Nucleus accumbens (tissue), 56 donors: ENCODE measurements at regions not wholly inside any gene's neighbourhood (a gene's known extent, or its start where the extent isn't known, plus 50 kb on each side); places are given as distances from the start of the nearest gene placed in this dataset.
"Not testable (repeated sequence)": the region's sequence is repeated elsewhere in the genome, so short reads cannot be mapped to it uniquely, and the experiment has no call there.

Experiments
- DNase-seq, 56 donors: peaks; one replicate each; lab custom pipeline; 2025; lab: John Stamatoyannopoulos, UW

GRCh38 chr3:22634433-22634832 is 568.7 kb upstream of the UBE2E2 start:
- no peak for DNase-seq

- no peak for DNase-seq
Observed at GRCh38 chr3:22659651-22660475, 543.3 kb upstream of the UBE2E2 start.

- DNase-seq = no peak
Observed at GRCh38 chr3:22660606-22661005, 542.5 kb upstream of the UBE2E2 start.

DNA sequence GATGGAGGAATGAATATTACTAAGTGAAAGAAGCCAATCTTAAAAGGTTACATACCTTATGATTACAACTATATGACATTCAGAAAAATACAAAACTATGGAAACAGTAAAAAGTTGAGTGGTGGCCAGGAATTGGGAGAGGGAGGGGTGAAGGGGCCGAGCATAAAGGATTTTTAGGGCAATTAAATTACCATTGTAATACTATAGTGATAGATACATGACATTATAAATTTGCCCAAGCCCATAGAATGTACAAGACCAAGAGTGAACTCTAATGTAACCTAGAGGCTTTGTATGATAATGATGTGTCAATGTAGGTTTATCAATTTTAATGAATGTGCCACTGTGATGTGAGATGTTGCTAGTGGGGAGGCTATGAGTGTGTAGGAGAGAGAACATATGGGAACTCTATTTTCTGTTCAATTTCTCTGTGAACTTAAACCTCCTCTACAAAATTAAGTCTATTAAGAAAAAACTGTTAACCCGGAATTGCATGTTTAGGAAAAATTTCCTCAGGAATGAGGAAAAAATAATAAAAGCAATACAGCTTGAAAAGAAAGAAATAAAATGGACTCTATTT is 541.9 kb upstream of the UBE2E2 start:
- no peak for DNase-seq

GRCh38 chr3:22665528-22665927 is 537.6 kb upstream of the UBE2E2 start:
- no peak for DNase-seq

- DNase-seq = no peak
Observed at GRCh38 chr3:22666736-22667135, 536.4 kb upstream of the UBE2E2 start.

DNA sequence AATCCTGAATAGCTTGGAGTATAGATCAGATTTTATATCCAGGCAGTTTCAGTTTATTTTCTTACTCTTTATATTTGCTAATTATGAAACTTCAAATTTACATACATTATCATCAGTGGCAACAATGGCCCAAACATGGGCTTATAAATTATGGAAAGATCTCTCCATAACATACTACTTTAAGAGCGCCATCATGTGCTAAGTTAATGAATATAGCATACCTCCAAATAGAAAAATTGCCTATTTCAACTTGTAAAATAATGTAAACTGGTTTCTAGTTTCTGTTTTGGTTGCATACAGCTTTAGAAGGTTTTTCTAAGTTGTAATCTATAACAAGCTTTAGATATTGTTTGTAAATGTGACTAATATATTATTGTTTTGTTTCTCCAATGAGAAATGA is 531.3 kb upstream of the UBE2E2 start:
- no peak for DNase-seq

DNA sequence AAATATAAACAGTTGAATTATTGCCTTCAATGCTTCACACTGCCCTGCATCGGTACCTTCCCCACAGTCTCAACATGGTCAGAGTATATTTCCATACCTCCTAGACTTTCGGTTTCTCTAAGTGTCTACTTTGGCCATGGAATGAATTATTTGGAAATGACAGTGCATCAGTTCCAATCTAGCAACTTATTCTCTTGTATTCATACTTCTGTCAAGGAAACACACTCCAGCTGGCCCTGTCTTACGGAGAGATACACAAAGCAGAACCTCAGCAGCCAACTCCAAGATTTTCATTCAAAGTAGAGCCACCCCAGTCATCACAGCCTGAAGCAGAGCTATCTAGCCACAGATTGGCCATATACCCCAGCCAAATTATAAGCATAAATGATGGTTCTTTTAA is 518.4 kb upstream of the UBE2E2 start:
- DNase-seq = no peak

DNA sequence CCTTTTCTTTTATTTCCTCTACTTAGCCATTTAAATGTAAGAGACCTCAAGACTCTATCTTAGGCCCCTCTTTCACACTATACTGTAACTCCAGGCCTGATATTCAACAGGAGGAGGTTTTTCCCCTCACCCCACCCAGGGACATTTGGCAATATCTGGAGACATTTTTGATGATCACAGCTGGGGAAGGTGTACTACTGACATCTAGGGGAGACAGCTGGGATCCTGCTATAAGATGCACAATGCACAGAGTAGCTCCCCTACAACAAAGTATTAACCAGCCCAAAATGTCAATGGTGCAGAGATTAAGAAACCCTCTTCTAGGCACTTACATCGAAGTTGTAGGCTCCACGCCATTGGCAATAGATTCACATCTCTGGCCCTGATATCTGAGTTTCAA is 517.5 kb upstream of the UBE2E2 start:
- no peak for DNase-seq

- no peak for DNase-seq
Observed at GRCh38 chr3:22691407-22691806, 511.7 kb upstream of the UBE2E2 start.

DNA sequence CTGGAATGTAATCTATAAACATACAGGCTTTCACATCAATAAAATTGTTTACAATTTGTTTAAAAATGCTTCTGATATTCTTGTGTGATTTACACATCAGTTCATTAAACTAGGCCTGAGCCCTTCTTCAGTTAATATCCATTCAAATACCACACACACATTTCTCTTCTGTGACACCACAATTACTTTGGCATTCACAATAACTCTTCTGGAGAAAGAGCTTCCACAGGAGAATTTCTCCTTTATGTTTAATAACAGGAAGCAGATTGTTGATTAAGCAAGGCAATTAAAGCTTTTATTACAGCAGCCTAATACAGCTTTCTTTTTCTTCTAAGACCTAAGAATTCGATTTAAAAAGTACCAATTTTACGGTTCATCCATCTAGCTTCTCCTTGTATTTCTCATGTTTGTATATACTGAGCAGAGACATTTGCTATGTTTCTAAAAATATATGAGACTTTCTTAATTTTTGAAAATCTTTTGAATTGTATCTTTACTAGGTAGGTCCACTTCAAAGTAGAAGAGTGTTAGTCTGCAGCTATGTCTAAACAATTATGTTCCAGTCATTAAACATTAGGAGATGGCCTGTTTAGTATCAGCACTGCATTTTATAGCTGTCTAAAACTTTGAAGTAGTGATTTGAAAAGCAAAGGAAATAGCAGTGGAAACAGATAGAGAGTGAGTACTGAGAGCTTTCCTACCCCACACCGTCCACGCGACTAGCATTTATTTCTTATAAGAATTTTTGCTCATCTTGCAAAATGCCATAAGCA is 511.1 kb upstream of the UBE2E2 start:
- DNase-seq = no peak

GRCh38 chr3:22700876-22701275 is 502.3 kb upstream of the UBE2E2 start:
- DNase-seq = no peak

- no peak for DNase-seq
Observed at GRCh38 chr3:22704166-22704565, 499.0 kb upstream of the UBE2E2 start.

DNA sequence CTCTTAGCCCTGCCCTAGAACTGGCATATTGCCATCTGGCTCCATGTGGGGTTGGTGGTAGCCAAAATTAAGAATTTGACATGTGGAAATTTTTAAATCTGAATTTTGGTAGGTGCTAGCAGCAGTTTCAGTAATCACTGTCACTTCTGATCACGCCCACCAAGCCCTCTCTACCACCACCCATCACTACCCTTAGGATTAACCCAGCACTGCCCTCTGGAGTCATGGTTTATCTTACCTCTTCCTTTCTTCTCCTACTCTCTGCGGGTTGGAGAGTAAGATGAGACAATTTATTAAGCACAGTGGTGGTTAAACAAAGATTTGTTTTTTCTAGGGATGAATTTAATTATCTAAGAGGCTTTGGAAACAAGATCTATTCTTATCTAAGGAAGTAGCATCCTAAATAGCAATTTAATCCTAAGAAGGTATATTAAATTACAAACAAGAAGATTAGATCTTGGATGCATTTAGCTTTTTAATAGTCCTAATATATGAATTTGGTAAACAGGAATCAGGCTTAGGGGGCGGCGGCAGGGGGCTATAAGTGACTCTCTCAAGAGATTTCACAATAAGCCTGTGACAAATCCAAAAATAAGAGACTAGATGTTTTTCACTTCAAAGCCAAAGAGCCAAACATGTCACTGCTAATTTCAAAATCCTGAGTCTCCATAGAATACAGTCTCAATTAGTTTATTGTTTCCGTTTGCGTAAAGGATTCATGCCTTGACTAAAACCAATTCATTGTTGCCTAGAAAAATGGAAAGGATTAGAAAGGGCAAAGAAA is 498.4 kb upstream of the UBE2E2 start:
- no peak for DNase-seq

DNA sequence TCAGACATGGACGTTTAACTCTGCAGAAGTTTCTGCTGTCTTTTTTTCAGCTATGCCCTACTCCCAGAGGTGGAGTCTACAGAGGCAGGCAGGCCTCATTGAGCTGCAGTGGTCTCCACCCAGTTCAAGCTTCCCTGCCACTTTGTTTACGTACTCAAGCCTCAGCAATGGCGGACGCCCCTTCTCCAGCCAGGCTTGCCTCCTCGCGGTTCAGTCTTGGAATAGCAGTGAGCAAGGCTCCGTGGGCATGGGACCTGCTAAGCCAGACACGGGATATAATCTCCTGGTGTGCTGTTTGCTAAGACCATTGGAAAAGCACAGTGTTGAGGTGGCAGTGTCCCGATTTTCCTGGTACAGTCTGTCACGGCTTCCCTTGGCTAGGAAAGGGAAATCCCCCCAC is 496.2 kb upstream of the UBE2E2 start:
- not testable (repeated sequence) for DNase-seq

DNA sequence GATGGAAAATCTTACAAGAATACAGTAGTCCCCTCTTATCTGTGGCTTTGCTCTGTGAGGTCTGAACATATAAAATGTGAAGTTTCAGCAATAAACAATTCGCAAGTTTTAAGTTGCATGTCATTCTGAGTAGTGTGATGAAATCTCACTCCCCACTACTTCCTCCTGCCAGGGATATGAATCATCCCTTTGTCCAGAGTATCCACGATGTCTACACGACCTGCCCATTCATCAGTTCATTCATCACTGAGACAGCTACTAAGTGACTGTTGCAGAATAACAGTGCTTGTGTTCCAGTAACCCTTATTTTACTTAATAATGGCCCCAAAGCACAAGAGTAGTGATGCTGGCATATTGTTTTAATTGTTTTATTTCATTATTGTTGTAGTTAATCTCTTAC is 489.2 kb upstream of the UBE2E2 start:
- no peak for DNase-seq

- no peak for DNase-seq
Observed at GRCh38 chr3:22714749-22715148, 488.4 kb upstream of the UBE2E2 start.

DNA sequence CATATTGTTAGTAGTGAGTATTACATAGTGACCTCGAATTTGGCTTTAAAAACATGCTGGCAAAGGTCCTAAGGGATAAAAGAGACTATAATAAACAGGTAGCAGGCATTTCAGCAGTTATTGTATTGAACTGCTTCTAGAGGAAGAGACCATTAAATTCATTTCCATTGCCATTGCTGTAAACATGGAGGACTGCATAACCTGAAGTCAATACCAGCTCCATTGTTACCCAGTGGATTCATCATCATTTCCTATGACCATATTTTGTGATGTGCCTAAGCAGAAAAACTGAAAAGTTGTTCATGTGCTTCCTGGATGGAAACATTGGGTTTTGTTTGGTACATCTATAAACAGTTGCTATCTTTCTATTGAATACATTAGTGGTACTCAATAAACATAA is 482.5 kb upstream of the UBE2E2 start:
- no peak for DNase-seq

DNA sequence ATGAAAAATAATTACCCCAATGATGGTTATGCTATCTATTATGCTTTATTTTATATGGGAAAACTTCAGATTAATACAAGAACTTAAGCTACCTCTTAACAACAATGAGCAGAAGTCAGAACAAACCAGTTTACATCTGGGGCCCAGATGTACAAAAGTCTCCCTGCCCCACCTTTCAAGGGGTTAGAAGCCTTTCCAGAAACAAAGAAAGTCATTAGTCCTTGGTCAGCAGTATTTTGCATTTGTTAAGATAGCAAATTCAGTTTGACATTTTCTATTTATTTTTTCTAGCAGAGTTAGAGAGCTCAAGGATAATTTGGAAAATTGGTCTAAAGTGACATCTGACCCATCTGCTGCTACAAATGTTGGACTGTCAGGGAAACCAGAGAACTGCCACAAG is 478.7 kb upstream of the UBE2E2 start:
- no peak for DNase-seq

GRCh38 chr3:22728406-22728805 is 474.7 kb upstream of the UBE2E2 start:
- DNase-seq = no peak

GRCh38 chr3:22729212-22729611 is 473.9 kb upstream of the UBE2E2 start:
- DNase-seq = no peak
